NCI-H128 (cell line): ENCODE measurements at regions not wholly inside any gene's neighbourhood (a gene's known extent, or its start where the extent isn't known, plus 50 kb on each side); places are given as distances from the start of the nearest gene placed in this dataset.
"Not testable (repeated sequence)": the region's sequence is repeated elsewhere in the genome, so short reads cannot be mapped to it uniquely, and the experiment has no call there.

Experiments
- DNase-seq: peaks from one replicate; lab custom pipeline; 2025; ENCODE audit not compliant: unreplicated experiment; lab: John Stamatoyannopoulos, UW

GRCh38 chr13:65830411-65831205 lies 1399.5 kb downstream of the PCDH9 start:
- no peak for DNase-seq

DNA sequence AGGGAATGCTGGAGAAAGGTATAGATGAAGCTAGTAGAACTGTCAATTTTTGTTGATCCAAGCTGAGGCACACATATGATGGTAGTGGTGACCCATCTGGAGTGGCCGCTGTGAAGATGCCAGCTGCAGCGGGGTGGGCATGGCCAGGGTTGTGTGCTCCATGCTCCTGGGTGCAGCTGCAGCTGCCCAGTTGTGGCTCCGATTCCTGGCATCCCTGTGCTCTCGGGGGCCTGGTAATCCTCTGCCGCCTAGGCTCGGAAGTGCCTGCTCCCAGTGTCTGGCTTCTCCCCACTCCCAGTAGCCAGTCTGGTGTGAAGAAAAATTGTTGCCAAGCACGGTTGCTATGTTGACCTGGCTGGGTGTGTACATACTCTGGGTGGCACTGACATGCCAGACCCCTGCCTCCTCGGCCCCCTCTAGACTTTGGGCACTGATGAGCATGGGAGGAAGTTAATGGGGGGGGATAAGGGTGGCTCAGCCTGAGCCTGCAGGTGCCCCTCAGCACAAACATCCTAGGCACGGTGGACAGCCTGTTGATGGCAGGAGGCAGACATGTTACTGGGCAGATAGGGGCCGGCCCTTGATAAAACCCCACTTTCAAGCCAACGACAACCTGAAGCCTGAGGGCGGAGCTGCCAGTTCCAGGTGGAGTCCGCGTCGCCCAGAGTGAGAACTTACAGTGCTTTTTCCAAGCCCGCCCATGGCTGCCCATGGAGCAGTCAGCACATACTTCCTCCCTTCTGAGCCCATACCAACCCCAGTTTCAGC lies 1400.7 kb downstream of the PCDH9 start:
- no peak for DNase-seq

DNA sequence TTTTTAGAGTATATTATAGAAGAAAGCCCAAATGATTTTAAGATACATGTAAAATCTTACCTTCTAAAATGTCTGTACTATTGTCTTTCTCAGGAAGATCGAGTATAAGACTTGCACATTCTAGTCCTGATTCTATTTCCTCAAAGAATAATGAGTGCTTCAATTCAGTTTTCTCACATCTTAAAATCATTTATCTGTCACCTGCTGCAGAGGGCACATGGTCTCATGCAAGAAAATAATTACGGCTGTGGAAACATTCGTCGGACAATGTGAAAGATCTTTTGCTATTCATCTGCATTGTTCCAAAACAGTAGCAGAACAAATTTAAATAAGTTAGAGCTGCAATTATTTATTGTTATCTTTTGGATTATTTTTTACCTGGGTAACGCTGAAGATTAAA lies 1403.5 kb downstream of the PCDH9 start:
- no peak for DNase-seq

DNA sequence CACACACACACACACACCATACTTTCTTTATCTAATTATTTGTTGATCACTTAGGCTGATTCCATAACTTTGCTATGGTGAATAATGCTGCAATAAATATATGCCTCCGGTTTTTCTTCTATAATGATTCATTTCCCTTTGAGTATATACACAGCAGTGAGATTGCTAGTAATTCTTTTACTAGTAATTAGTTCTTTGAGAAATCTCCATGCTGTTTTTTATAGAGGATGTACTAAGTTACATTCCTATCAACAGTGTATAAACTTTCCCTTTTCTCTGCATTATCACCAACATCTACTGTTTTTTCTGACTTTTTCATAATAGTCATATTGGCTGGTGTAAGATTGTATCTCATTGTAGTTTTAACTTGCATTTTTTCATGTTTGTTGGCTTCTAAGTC lies 1405.1 kb downstream of the PCDH9 start:
- no peak for DNase-seq

- DNase-seq = no peak
Measured at GRCh38 chr13:65808061-65808460, 1422.1 kb downstream of the PCDH9 start.

GRCh38 chr13:65803530-65804392 lies 1426.4 kb downstream of the PCDH9 start:
- no peak for DNase-seq

DNA sequence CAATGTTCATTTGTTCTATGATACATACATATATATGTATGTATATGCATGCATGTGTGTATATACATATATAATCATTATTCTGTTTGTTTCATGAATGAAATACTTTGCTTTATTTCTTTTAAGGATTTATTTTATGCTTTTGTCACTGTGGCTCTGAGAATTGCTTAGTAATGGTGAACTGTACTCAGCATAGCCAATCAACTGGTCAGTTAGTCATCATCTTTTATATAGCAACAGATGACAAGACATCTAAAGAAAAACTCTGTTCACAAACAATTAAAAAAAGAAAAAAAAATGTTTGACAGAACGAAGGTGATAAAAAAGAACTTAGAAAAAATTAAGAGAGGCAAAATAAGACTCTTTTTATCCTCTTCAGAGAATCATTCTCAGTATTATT lies 1440.3 kb downstream of the PCDH9 start:
- DNase-seq = no peak

GRCh38 chr13:65787082-65787481 lies 1443.1 kb downstream of the PCDH9 start:
- no peak for DNase-seq

DNA sequence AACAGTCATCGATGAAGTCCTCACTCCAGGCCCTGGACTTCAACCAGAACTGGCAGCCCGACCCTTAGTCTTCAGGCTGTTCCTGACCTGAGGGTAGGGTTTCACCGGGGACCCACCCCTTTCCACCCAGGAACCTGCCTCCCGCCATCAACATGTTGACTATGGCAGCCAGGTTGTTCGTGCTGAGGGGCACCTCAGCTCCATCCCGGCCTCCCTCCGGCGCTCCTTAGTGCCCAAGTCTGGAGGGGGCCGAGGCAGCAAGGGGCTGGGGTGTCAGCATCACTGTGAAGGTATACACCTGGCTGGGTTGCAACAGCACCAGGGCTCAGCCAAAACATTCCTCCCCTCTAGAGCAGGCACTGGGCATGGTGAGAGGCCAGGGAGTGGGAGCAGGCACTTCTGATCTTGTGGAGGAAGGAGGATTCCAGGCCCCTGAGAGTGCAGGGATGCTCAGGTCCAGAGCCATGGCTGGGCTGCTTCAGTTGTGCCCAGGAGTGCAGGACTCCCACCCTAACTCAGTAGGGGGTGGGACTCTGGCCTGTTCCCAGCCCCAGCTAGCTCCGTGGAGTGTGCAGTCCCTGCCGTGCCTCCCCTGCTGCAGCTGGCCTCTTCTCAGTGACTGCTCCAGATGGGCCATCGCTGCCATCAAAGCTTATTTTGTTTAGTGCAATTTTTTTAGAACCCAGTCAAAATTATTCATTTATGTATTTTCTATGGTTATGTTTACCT lies 1445.9 kb downstream of the PCDH9 start:
- no peak for DNase-seq

DNA sequence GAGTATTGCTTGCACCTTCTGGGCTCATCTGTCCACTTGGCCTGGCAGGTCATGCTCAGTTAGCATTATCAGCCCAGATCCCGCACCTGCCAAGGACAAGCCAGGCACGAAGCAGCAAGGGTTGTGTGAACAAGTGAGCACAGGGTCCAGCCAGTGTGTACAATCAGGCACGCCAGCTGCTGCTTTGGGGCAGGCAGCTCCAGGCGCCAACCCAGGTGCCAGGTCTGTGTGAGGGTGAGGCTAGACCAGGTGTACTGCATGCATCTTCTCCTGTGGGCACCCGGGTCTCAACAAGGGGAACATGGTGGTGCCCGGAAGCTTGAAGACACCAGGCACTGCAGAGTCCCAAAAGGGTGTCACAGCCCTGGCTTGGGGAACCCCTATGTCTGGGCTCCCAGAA lies 1446.8 kb downstream of the PCDH9 start:
- no peak for DNase-seq

DNA sequence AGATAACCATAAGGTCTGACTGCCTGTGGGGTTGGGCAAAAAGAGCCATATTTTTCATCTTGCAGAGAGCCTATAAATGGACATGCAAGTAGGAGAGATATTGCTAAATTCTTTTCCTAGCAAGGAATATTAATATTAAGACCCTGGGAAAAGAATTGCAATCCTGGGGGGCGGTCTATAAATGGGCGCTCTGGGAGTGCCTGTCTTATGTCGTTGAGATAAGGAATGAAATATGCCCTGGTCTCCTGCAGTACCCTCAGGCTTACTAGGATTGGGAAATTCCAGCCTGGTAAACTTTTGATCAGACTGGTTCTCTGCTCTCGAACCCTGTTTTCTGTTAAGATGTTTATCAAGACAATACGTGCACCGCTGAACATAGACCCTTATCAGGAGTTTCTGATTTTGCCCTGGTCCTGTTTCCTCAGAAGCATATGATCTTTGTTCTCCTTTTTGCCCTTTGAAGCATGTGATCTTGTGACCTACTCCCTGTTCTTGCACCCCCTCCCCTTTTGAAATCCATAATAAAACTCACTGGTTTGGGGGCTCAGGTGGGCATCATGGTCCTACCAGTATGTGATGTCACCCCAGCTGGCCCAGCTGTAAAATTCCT lies 1458.3 kb downstream of the PCDH9 start:
- DNase-seq = not testable (repeated sequence)

GRCh38 chr13:65768545-65768944 lies 1461.6 kb downstream of the PCDH9 start:
- DNase-seq = no peak

GRCh38 chr13:65763811-65764210 lies 1466.3 kb downstream of the PCDH9 start:
- DNase-seq = no peak

GRCh38 chr13:65762012-65762411 lies 1468.1 kb downstream of the PCDH9 start:
- no peak for DNase-seq

GRCh38 chr13:65756071-65756671 lies 1474.0 kb downstream of the PCDH9 start:
- DNase-seq = no peak

DNA sequence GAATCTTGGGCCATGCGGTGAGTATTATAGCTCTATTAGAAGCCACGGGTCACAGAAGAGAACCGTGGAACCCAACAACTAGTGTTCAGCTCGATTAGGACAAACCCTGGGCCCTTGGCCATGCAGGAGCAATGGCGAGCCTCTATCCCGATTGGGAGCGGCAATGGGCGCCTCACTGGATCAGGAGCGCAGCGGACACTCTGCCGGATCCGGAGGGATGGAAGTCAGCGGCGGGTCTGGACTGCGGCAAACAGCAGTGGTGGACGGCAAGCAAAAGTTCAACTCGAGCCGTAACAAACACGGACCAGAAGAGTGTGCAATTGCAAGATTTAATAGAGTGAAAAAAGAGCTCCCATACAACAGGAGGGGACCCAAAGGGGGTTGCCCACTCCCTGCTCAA lies 1481.9 kb downstream of the PCDH9 start:
- no peak for DNase-seq

GRCh38 chr13:65746406-65746921 lies 1483.7 kb downstream of the PCDH9 start:
- no peak for DNase-seq

DNA sequence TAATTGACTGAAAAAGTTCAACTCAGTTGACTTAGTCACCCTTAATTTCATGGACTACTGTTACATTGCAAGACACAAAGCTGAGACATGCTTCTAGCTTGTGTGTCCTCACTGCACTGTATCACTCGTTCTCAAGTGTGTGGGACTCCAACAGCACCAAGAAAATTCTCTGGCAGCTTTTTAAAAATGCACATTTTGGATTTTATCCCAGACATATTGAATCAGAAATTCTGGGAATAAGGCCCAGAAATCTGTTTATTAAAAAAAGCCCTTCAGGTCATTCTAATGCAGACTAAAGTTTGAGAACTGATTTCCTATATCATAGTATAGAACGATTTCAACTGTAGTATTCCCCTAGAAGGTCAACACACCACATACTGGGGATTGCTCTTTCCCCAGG lies 1485.3 kb downstream of the PCDH9 start:
- DNase-seq = no peak

- DNase-seq = no peak
Measured at GRCh38 chr13:65733110-65733509, 1497.0 kb downstream of the PCDH9 start.

DNA sequence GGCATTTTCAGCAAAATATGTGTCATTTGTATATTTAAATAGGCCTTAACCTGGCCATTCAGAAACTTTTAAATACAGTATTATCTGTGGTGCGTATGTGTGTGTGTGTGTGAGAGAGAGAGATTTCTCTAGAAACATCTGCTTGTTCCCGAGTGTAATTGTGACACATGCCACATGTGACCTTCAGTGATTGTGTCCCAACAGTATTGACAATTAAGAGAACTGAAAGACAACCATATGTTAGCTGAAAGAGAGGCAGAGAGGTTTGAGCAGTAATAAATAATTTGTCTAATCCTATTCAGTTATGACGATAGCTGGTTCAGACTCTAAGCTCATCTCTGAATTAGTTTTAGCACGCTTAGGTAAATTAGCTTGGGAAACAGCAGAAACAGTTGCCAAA lies 1503.1 kb downstream of the PCDH9 start:
- no peak for DNase-seq
